H9 (cell line): ENCODE measurements at regions not wholly inside any gene's neighbourhood (a gene's known extent, or its start where the extent isn't known, plus 50 kb on each side); places are given as distances from the start of the nearest gene placed in this dataset.
"Not testable (repeated sequence)": the region's sequence is repeated elsewhere in the genome, so short reads cannot be mapped to it uniquely, and the experiment has no call there.

Source experiments
- DNase-seq: peaks from one replicate; pipeline ENCODE4 v3.0.0-alpha.2; 2017
- H2AFZ ChIP-seq: one replicate; pipeline ENCODE4 v1.6.1; 2013; ENCODE audit warnings: mild to moderate bottlenecking, low read length, control low read depth, moderate library complexity
- H2AK5ac ChIP-seq: 2 replicates; pipeline ENCODE4 v1.6.1; 2013; ENCODE audit warnings: low read length, control low read depth, mixed read lengths; ENCODE audit not compliant: insufficient read length
- H2BK120ac ChIP-seq: one replicate; pipeline ENCODE4 v1.6.1; 2013; ENCODE audit warnings: low read depth, mild to moderate bottlenecking, low read length, control low read depth, inconsistent platforms; ENCODE audit not compliant: poor library complexity, severe bottlenecking
- H2BK12ac ChIP-seq: 2 replicates; pipeline ENCODE4 v1.6.1; 2013; ENCODE audit warnings: low read length, control low read depth, mixed read lengths, low read depth; ENCODE audit not compliant: insufficient read length
- H2BK15ac ChIP-seq: 2 replicates; pipeline ENCODE4 v1.6.1; 2013; ENCODE audit warnings: low read depth, low read length, control low read depth
- H2BK20ac ChIP-seq: one replicate; pipeline ENCODE4 v1.6.1; 2013; ENCODE audit warnings: low read depth, mild to moderate bottlenecking, low read length, control low read depth, inconsistent platforms; ENCODE audit not compliant: poor library complexity, severe bottlenecking
- H2BK5ac ChIP-seq: 2 replicates; pipeline ENCODE4 v1.6.1; 2013; ENCODE audit warnings: low read length, control low read depth, mixed read lengths; ENCODE audit not compliant: insufficient read length
- H3K14ac ChIP-seq: 2 replicates; pipeline ENCODE4 v1.6.1; 2013; ENCODE audit warnings: low read length, control low read depth; ENCODE audit not compliant: insufficient read depth
- H3K18ac ChIP-seq: 2 replicates; pipeline ENCODE4 v1.6.1; 2013; ENCODE audit warnings: low read depth, mild to moderate bottlenecking, mixed read lengths, low read length, control low read depth; ENCODE audit not compliant: insufficient read length
- H3K23ac ChIP-seq: 2 replicates; pipeline ENCODE4 v1.6.1; 2013; ENCODE audit warnings: low read length, control low read depth, mixed read lengths, low read depth; ENCODE audit not compliant: insufficient read length
- H3K23me2 ChIP-seq: 2 replicates; pipeline ENCODE4 v1.6.1; 2013; ENCODE audit warnings: low read depth, mild to moderate bottlenecking, mixed read lengths, low read length, control low read depth; ENCODE audit not compliant: insufficient read length, poor library complexity, severe bottlenecking
- H3K27ac ChIP-seq: 2 replicates; pipeline ENCODE4 v1.5.1; 2013; ENCODE audit warnings: low read length, control low read depth, mixed read lengths, low read depth; ENCODE audit not compliant: insufficient read length
- H3K27me3 ChIP-seq: 2 replicates; pipeline ENCODE4 v1.6.1; 2013; ENCODE audit warnings: low read length, control low read depth, inconsistent platforms; ENCODE audit not compliant: insufficient read depth
- H3K4ac ChIP-seq: 2 replicates; pipeline ENCODE4 v1.6.1; 2013; ENCODE audit warnings: low read depth, mild to moderate bottlenecking, control low read depth, inconsistent platforms, low read length, moderate library complexity
- H3K4me1 ChIP-seq: 2 replicates; pipeline ENCODE4 v1.6.1; 2013; ENCODE audit warnings: low read length, control low read depth, inconsistent platforms; ENCODE audit not compliant: insufficient read depth
- H3K4me2 ChIP-seq: 2 replicates; pipeline ENCODE4 v1.6.1; 2013; ENCODE audit warnings: low read length, control low read depth, mixed read lengths; ENCODE audit not compliant: insufficient read length, insufficient read depth
- H3K56ac ChIP-seq: 2 replicates; pipeline ENCODE4 v1.6.1; 2013; ENCODE audit warnings: low read depth, mild to moderate bottlenecking, mixed read lengths, low read length, control low read depth; ENCODE audit not compliant: insufficient read length
- H3K79me1 ChIP-seq: 2 replicates; pipeline ENCODE4 v1.6.1; 2013; ENCODE audit warnings: low read depth, mild to moderate bottlenecking, moderate library complexity, low read length, control low read depth, inconsistent platforms; ENCODE audit not compliant: insufficient read depth, poor library complexity, severe bottlenecking
- H3K79me2 ChIP-seq: 2 replicates; pipeline ENCODE4 v1.6.1; 2013; ENCODE audit warnings: low read length, control low read depth, inconsistent platforms; ENCODE audit not compliant: insufficient read depth
- H3K9ac ChIP-seq: 2 replicates; pipeline ENCODE4 v1.6.1; 2013; ENCODE audit warnings: low read length, control low read depth, mixed read lengths; ENCODE audit not compliant: insufficient read length; ENCODE audit errors: extremely low read depth
- H3K9me3 ChIP-seq: one replicate; pipeline ENCODE4 v1.6.1; 2013; ENCODE audit warnings: low read depth, low read length, inconsistent platforms; ENCODE audit not compliant: control insufficient read depth
- H3T11ph ChIP-seq: one replicate; pipeline ENCODE4 v1.6.1; 2013; ENCODE audit warnings: mild to moderate bottlenecking, low read length, control low read depth, inconsistent platforms
- H4K20me1 ChIP-seq: one replicate; pipeline ENCODE4 v1.6.1; 2013; ENCODE audit not compliant: control insufficient read depth, insufficient read length, insufficient read depth
- H4K5ac ChIP-seq: 2 replicates; pipeline ENCODE4 v1.6.1; 2013; ENCODE audit warnings: low read depth, mild to moderate bottlenecking, mixed read lengths, low read length, control low read depth; ENCODE audit not compliant: insufficient read length
- H4K8ac ChIP-seq: replicated peaks from 2 replicates; pipeline ENCODE4 v1.6.1; 2013; ENCODE audit warnings: low read length, control low read depth, mixed read lengths, low read depth; ENCODE audit not compliant: insufficient read length
- H4K91ac ChIP-seq: 2 replicates; pipeline ENCODE4 v1.6.1; 2013; ENCODE audit warnings: low read depth, mild to moderate bottlenecking, moderate library complexity, mixed read lengths, low read length, control low read depth; ENCODE audit not compliant: insufficient read length
- H3K27ac Mint-ChIP-seq, 3 experiments: 2 replicates in 2 of 3; 3 replicates in 1 of 3; pipeline ENCODE4 v1.8.0; 2020 to 2021; ENCODE audit warnings: mixed read lengths in 3 of 3, mild to moderate bottlenecking in 1 of 3, moderate library complexity in 1 of 3
- H3K27me3 Mint-ChIP-seq: 2 replicates; pipeline ENCODE4 v1.8.0; 2021; ENCODE audit warnings: low read depth, mild to moderate bottlenecking, moderate library complexity, mixed read lengths
- H3K36me3 Mint-ChIP-seq, 3 experiments: 2 replicates in 2 of 3; 3 replicates in 1 of 3; pipeline ENCODE4 v1.8.0; 2020 to 2021; ENCODE audit warnings: low read depth in 3 of 3, mixed read lengths in 3 of 3; ENCODE audit not compliant: insufficient read depth in 1 of 3
- H3K4me1 Mint-ChIP-seq, 2 experiments: 2 replicates each; pipeline ENCODE4 v1.8.0; 2020; ENCODE audit warnings: mixed read lengths in 2 of 2
- H3K4me3 Mint-ChIP-seq, 2 experiments: 2 replicates in 1 of 2; 3 replicates in 1 of 2; pipeline ENCODE4 v1.8.0; 2020 to 2021; ENCODE audit warnings: mild to moderate bottlenecking in 2 of 2, mixed read lengths in 2 of 2, moderate library complexity in 1 of 2
- H3K9me3 Mint-ChIP-seq, 2 experiments: 2 replicates in 1 of 2; 3 replicates in 1 of 2; pipeline ENCODE4 v1.8.0; 2020; ENCODE audit warnings: mild to moderate bottlenecking in 2 of 2, mixed read lengths in 2 of 2, moderate library complexity in 1 of 2
- CTCF ChIP-seq: fragments of 200-600 bp; sonication (generic); conservative IDR thresholded peaks from 3 replicates; pipeline ENCODE4 v1.8.0; 2021; ENCODE audit warnings: antibody characterized with exemption, mild to moderate bottlenecking
- WGBS: extraction: QIAGEN DNeasy Blood & Tissue Kit; methylation state at CpG from one replicate; pipeline ENCODE4 v1.1.7; 2013; ENCODE audit warnings: missing lambda C conversion rate, low lambda C conversion rate, mixed read lengths; ENCODE audit not compliant: insufficient read length; ENCODE audit errors: extremely low coverage; 5-methylcytosine and 5-hydroxymethylcytosine counted together

DNA sequence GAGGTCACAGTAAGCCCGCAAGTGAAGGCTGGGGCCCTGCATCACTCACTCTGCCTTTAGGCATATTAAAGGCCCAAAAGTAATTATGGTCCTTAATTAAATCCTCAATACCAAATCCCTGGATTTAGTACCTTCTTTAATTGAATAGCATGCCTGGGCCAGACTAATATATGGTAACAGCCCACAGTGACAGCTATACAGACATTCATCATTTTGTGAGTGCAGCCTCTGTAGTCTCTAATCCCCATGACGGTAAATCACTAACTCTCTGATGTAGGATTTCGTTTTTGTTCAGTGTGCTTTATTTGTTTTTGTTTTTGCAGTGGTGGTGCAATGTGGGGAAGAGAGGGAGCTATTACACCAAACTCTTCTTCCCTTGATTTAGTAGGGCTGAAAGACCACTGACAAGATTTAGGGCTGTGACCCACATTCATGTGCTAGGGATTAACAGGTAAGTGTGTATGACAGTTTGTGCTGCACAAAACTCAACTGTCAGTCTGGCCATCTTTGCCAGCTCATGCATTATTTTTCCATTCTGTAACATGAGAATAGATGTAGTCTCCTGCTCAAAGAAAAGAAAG, 60.6 kb upstream of the SLC39A8 start:
- Histone ChIP-seq H3K4me2 (no peak overlapping the region), H3K18ac (no peak overlapping the region), H3K79me1 (no peaks in the 10 kb centered on the region), H4K5ac (no peak overlapping the region), H2BK20ac (no peak overlapping the region), H2BK120ac (no peak overlapping the region), H2BK5ac (no peak overlapping the region), H3K56ac (no peak overlapping the region), H3K4ac (no peak overlapping the region), H2BK15ac (no peak overlapping the region), H4K8ac (no peak overlapping the region), H3K23me2 (no peaks in the 10 kb centered on the region), H2AFZ (no peak overlapping the region), H3K79me2 (no peaks in the 10 kb centered on the region), H2AK5ac (no peak overlapping the region), H3T11ph (no peak overlapping the region), H3K9me3 (no peaks in the 10 kb centered on the region), H3K4me1 (no peaks in the 10 kb centered on the region), H3K27me3 (no peaks in the 10 kb centered on the region), H3K14ac (no peak overlapping the region), H2BK12ac (no peak overlapping the region), H4K91ac (no peak overlapping the region), H3K9ac (no peak overlapping the region), H3K23ac (no peak overlapping the region), H3K27ac (no peak overlapping the region), H4K20me1 (no peaks in the 10 kb centered on the region)
- Mint-ChIP-seq H3K27ac (0 out of 7 replicates have a peak overlapping the region, but pooled peaks of 1 of the 3 experiments have one; percentile 32), H3K9me3 (no peaks in the 10 kb centered on the region), H3K4me3 (no peak overlapping the region), H3K36me3 (no peaks in the 10 kb centered on the region), H3K27me3 (no peaks in the 10 kb centered on the region), H3K4me1 (peaks cover 1% of the 10 kb centered on the region in 2 experiments)
- no peak for DNase-seq
- WGBS = no CpG with 5 or more reads among the region's 3 CpGs
- no peak for TF ChIP-seq CTCF

DNA sequence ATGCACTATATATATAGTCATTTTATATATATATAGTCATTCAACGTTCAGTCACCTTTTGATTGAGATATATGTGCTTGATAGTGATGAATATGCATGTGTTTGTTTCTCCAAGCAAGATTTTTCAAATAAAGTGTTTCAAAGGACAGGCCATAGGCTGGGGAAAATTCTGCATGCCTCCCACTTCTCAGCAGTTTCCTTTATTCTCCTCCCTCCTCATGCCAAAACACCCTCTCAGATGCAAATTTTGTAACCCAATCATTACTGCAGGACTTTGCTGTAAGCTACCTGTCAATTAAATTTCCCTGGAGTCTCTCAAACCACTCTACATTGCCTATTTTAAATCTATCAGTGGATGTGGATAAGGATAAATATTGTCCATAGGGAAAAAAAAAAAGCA, 65.6 kb upstream of the SLC39A8 start:
- not testable (repeated sequence) for H3K56ac ChIP-seq, H3K79me1 ChIP-seq, H2BK12ac ChIP-seq, H3T11ph ChIP-seq, H3K23ac ChIP-seq, H2BK15ac ChIP-seq, H3K9ac ChIP-seq, H3K36me3 Mint-ChIP-seq, H3K27ac Mint-ChIP-seq, H4K5ac ChIP-seq, H3K4ac ChIP-seq, H3K27ac ChIP-seq, H2BK5ac ChIP-seq, H2AFZ ChIP-seq, H4K8ac ChIP-seq, H3K23me2 ChIP-seq, H2BK120ac ChIP-seq, H3K27me3 ChIP-seq, H2AK5ac ChIP-seq, H4K91ac ChIP-seq, H3K4me1 ChIP-seq, H3K18ac ChIP-seq, H3K4me1 Mint-ChIP-seq, H3K4me2 ChIP-seq, DNase-seq, H3K27me3 Mint-ChIP-seq, H2BK20ac ChIP-seq, H4K20me1 ChIP-seq, H3K79me2 ChIP-seq, H3K4me3 Mint-ChIP-seq, H3K14ac ChIP-seq, H3K9me3 Mint-ChIP-seq, H3K9me3 ChIP-seq
- no CpG with 5 or more reads among the region's 1 CpG for WGBS
